Testis (tissue), 2 donors: ENCODE measurements at regions not wholly inside any gene's neighbourhood (a gene's known extent, or its start where the extent isn't known, plus 50 kb on each side); places are given as distances from the start of the nearest gene placed in this dataset.

ENCODE experiments used
- DNase-seq: peaks from one replicate; pipeline ENCODE4 v3.0.0-alpha.2; 2019
- H3K27ac ChIP-seq, 2 donors: fragments of 200-600 bp; sonication (generic); one replicate each; pipeline ENCODE4 v1.5.1; 2019
- H3K27me3 ChIP-seq: fragments of 200-600 bp; sonication (generic); one replicate; pipeline ENCODE4 v1.5.1; 2019
- H3K36me3 ChIP-seq: fragments of 200-600 bp; sonication (generic); one replicate; pipeline ENCODE4 v1.5.1; 2017; ENCODE audit warnings: low read depth; ENCODE audit errors: missing control alignments
- H3K4me1 ChIP-seq: fragments of 200-600 bp; sonication (generic); one replicate; pipeline ENCODE4 v1.5.1; 2019
- H3K4me3 ChIP-seq, 2 donors: fragments of 200-600 bp; sonication (generic); one replicate each; pipeline ENCODE4 v1.5.1; 2017 to 2019
- H3K9me3 ChIP-seq: fragments of 200-600 bp; sonication (generic); one replicate; pipeline ENCODE4 v1.5.1; 2017
- POLR2A ChIP-seq: fragments of 450-650 bp; IDR thresholded peaks from one replicate; pipeline ENCODE4 v1.6.1; 2017; ENCODE audit warnings: antibody characterized with exemption, mild to moderate bottlenecking, moderate library complexity
- WGBS, 2 donors: methylation state at CpG; one replicate each; pipeline ENCODE4 v1.1.5; 2018; 5-methylcytosine and 5-hydroxymethylcytosine counted together
- intact Hi-C: fragments of 100-400 bp; cut with DNase I; formaldehyde crosslinking; loops from one replicate; pipeline ENCODE4 v1.15.1; 2023; ENCODE audit warnings: low total_unique reads
- TF ChIP-seq, protein P1 (sequence below), 3 experiments: fragments of 450-650 bp in 2 of 3; fragments of 200-600 bp in 1 of 3; sonication (generic) in 1 of 3; IDR thresholded peaks; one replicate each; pipeline ENCODE4 v1.5.1; 2016 to 2019; ENCODE audit warnings: antibody characterized with exemption in 3 of 3, mild to moderate bottlenecking in 2 of 3, moderate library complexity in 1 of 3

DNA sequence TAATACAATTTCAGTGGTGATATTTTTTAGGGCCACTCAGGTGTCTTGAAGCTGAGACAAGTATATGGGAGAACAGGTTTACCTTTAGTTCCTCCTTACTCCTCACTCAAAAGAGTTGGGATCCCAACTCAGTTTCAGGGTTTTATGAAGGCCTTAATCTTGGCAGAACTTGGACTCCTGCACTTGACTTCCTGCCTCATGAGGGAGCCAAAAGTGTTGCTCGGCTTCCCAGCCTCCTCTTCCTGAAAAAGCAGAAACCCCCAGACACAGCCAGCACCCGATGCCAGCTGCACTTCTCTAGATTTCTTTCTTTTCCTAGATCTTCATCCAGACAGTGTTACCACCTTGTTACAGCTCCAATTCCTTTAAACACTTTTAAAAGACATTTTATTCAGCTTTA lies 70.8 kb upstream of the TMPRSS2 start:
- no peaks in the 10 kb centered on the region for H3K9me3 ChIP-seq
- 84% methylated on average over 2 of the region's 2 CpGs for WGBS, 2 donors
- TF ChIP-seq POLR2A = no peak
- TF ChIP-seq, protein P1, sequence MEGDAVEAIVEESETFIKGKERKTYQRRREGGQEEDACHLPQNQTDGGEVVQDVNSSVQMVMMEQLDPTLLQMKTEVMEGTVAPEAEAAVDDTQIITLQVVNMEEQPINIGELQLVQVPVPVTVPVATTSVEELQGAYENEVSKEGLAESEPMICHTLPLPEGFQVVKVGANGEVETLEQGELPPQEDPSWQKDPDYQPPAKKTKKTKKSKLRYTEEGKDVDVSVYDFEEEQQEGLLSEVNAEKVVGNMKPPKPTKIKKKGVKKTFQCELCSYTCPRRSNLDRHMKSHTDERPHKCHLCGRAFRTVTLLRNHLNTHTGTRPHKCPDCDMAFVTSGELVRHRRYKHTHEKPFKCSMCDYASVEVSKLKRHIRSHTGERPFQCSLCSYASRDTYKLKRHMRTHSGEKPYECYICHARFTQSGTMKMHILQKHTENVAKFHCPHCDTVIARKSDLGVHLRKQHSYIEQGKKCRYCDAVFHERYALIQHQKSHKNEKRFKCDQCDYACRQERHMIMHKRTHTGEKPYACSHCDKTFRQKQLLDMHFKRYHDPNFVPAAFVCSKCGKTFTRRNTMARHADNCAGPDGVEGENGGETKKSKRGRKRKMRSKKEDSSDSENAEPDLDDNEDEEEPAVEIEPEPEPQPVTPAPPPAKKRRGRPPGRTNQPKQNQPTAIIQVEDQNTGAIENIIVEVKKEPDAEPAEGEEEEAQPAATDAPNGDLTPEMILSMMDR (IDR thresholded peaks at IDR 0.05) = no peak
- H3K36me3 ChIP-seq = no peaks in the 10 kb centered on the region
- H3K27me3 ChIP-seq = no peaks in the 10 kb centered on the region
- DNase-seq = no peak
- intact Hi-C loops = no loop called here
- no peak overlapping the region for H3K4me3 ChIP-seq
- no peaks in the 10 kb centered on the region for H3K4me1 ChIP-seq
- no peak overlapping the region for H3K27ac ChIP-seq

- Histone ChIP-seq H3K9me3 (no peaks in the 10 kb centered on the region), H3K4me1 (no peaks in the 10 kb centered on the region), H3K36me3 (no peaks in the 10 kb centered on the region), H3K27ac (no peak overlapping the region), H3K27me3 (no peaks in the 10 kb centered on the region), H3K4me3 (no peak overlapping the region)
- intact Hi-C loops = no loop called here
- 82 to 85% methylated on average over 1 of the region's 1 CpG for WGBS, 2 donors
- TF ChIP-seq, protein P1 (IDR thresholded peaks at IDR 0.05) = no peak
- TF ChIP-seq POLR2A = no peak
- no peak for DNase-seq
These were observed 70.1 kb upstream of the TMPRSS2 start for GRCh38 chr21:41578083-41578482.

DNA sequence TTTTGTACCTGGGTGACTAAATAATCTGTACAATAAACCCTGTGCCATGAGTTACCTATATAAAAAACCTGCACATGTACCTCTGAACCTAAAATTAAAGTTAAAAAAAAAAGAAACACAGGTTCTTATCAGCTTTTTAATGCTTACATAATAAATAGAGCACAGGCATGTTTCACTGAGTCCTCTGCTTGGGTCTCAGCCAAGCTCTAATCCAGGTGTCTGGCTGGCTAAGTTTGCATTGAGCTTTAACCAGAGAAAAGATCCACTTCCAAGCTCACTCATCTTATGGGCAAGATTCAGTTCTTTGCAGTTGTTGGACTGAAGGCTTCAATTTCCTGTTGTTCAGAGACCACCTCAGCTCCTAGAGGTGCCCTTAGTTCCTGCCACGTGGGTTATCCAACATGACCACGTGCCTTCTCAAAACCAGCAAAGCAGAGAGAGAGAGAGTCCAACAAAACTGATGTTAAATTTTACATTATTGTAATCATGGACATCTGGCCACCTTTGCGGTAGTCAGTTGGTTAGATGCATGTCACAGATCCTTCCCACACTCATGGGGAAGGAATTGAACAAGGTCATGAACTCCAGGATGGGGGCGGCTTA lies 68.2 kb upstream of the TMPRSS2 start:
- intact Hi-C loops = no loop called here
- no peak overlapping the region for H3K27ac ChIP-seq
- no peaks in the 10 kb centered on the region for H3K27me3 ChIP-seq
- no peak for TF ChIP-seq POLR2A
- TF ChIP-seq, protein P1 (IDR thresholded peaks at IDR 0.05) = no peak
- no peak for DNase-seq
- no peaks in the 10 kb centered on the region for H3K9me3 ChIP-seq
- H3K4me1 ChIP-seq = no peaks in the 10 kb centered on the region
- H3K36me3 ChIP-seq = no peaks in the 10 kb centered on the region
- H3K4me3 ChIP-seq = no peak overlapping the region
- 89 to 94% methylated on average over 4 of the region's 4 CpGs for WGBS, 2 donors

GRCh38 chr21:41573902-41574690 lies 66.1 kb upstream of the TMPRSS2 start:
- Histone ChIP-seq H3K27me3 (no peaks in the 10 kb centered on the region), H3K4me3 (no peak overlapping the region), H3K27ac (no peak overlapping the region), H3K9me3 (no peaks in the 10 kb centered on the region), H3K36me3 (no peaks in the 10 kb centered on the region), H3K4me1 (no peaks in the 10 kb centered on the region)
- intact Hi-C loops = no loop called here
- WGBS, 2 donors = 75 to 78% methylated on average over 5 of the region's 5 CpGs
- no peak for DNase-seq
- TF ChIP-seq, protein P1 (IDR thresholded peaks at IDR 0.05) = no peak
- TF ChIP-seq POLR2A = no peak
